Cardiac fibroblast (primary cell): ENCODE measurements at regions not wholly inside any gene's neighbourhood (a gene's known extent, or its start where the extent isn't known, plus 50 kb on each side); places are given as distances from the start of the nearest gene placed in this dataset.

Source experiments
- DNase-seq, 2 donors: peaks; one replicate each; pipeline versions ENCODE4 v3.0.0 to v3.0.0-alpha.2; 2010; ENCODE audit warnings: low read depth in 2 of 2
- H3K4me3 ChIP-seq, 2 donors: replicated peaks in 1 of 2; 1 replicate in 1 of 2; 2 replicates in 1 of 2; pipeline ENCODE4 v1.5.1; 2011; ENCODE audit warnings: low read depth in 2 of 2, low read length in 2 of 2, mild to moderate bottlenecking in 2 of 2, moderate library complexity in 1 of 2
- TF ChIP-seq, protein P1 (sequence below): IDR thresholded peaks from one replicate; pipeline ENCODE4 v1.5.1; 2011; ENCODE audit warnings: low read depth, mild to moderate bottlenecking, low read length, inconsistent platforms

- no peak for DNase-seq
These were observed 56.8 kb upstream of the IPO9 start for GRCh38 chr1:201772178-201772577.

GRCh38 chr1:201773764-201774163, 55.2 kb upstream of the IPO9 start:
- TF ChIP-seq, protein P1, sequence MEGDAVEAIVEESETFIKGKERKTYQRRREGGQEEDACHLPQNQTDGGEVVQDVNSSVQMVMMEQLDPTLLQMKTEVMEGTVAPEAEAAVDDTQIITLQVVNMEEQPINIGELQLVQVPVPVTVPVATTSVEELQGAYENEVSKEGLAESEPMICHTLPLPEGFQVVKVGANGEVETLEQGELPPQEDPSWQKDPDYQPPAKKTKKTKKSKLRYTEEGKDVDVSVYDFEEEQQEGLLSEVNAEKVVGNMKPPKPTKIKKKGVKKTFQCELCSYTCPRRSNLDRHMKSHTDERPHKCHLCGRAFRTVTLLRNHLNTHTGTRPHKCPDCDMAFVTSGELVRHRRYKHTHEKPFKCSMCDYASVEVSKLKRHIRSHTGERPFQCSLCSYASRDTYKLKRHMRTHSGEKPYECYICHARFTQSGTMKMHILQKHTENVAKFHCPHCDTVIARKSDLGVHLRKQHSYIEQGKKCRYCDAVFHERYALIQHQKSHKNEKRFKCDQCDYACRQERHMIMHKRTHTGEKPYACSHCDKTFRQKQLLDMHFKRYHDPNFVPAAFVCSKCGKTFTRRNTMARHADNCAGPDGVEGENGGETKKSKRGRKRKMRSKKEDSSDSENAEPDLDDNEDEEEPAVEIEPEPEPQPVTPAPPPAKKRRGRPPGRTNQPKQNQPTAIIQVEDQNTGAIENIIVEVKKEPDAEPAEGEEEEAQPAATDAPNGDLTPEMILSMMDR, result no peak
- peak in 1 of 2 donors; percentile 72 for DNase-seq

More at GRCh38 chr1:201772178-201772577, 56.8 kb upstream of the IPO9 start:
- H3K4me3 ChIP-seq, result no peak overlapping the region
- TF ChIP-seq, protein P1, result no peak

DNA sequence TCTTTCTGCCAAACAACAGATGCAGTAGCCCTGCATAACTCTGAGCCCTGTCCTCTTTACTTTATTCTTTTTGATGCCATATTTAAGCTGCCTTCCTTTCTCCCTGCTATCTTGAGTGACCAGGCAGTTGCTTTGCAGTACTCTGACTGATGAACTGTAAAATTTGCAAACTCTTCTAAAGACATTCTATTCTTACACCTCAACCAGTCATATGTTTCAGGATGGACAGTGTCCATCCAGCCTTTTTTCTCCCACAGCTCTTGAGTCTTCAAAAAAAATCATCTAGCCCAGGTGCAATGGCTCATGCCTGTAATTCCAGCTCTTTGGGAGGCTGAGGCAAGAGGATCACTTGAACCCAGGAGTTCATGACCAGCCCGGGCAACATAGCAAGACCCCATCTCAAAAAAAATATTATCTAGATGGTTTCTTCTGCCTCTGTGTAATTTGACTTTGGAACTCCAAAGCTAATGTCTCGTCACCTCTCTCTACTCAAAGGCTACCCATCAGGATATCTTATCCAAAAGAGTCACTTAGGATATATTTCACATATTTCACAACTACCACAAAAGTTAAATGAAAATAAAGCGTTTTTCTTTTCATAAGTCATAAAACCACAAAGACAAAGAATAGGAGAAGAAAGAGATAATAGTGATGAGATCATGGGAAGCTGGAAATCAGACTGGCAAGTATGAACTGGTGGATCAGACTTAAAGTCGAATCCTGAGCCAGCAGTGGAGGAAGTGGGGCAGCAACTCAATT, 54.6 kb upstream of the IPO9 start:
- TF ChIP-seq, protein P1, result no peak
- H3K4me3 ChIP-seq, result no peak overlapping the region
- DNase-seq, result peak; percentile 70 to 92

More at GRCh38 chr1:201773764-201774163, 55.2 kb upstream of the IPO9 start:
- H3K4me3 ChIP-seq, result no peak overlapping the region

GRCh38 chr1:201774983-201775344, 54.0 kb upstream of the IPO9 start:
- TF ChIP-seq, protein P1, result peak; percentile 25
- DNase-seq, result no peak
- H3K4me3 ChIP-seq, result no peak overlapping the region

- no peak for DNase-seq
- no peak overlapping the region for H3K4me3 ChIP-seq
- TF ChIP-seq, protein P1, result no peak
These were observed 53.6 kb upstream of the IPO9 start for GRCh38 chr1:201775380-201775779.

- H3K4me3 ChIP-seq, result no peak overlapping the region
- peak in 1 of 2 donors; percentile 62 for DNase-seq
- TF ChIP-seq, protein P1, result no peak
These were observed 50.5 kb upstream of the IPO9 start for GRCh38 chr1:201778279-201779065.
